Transverse colon (tissue), 4 donors: ENCODE measurements at regions not wholly inside any gene's neighbourhood (a gene's known extent, or its start where the extent isn't known, plus 50 kb on each side); places are given as distances from the start of the nearest gene placed in this dataset.

Experiments
- EP300 ChIP-seq: sonication (generic); formaldehyde crosslinking; IDR thresholded peaks from one replicate; pipeline ENCODE4 v1.6.1; 2017; ENCODE audit warnings: antibody characterized with exemption, low read depth
- POLR2A ChIP-seq: fragments of 450-650 bp; IDR thresholded peaks from one replicate; pipeline ENCODE4 v1.6.1; 2016; ENCODE audit warnings: antibody characterized with exemption, mild to moderate bottlenecking, moderate library complexity
- POLR2AphosphoS5 ChIP-seq, 3 donors: sonication (generic); formaldehyde crosslinking; IDR thresholded peaks; one replicate each; pipeline ENCODE4 v1.6.1; 2016; ENCODE audit warnings: antibody characterized with exemption in 3 of 3
- TF ChIP-seq, protein P1 (sequence below), 5 experiments: fragments of 200-600 bp in 3 of 5; fragments of 450-650 bp in 2 of 5; sonication (generic) in 3 of 5; IDR thresholded peaks; 1 replicate in 2 of 5; 2 replicates in 3 of 5; pipeline ENCODE4 v1.5.1; 2016 to 2017; ENCODE audit warnings: antibody characterized with exemption in 5 of 5, inconsistent platforms in 3 of 5, mild to moderate bottlenecking in 2 of 5, moderate library complexity in 1 of 5

- TF ChIP-seq, protein P1, sequence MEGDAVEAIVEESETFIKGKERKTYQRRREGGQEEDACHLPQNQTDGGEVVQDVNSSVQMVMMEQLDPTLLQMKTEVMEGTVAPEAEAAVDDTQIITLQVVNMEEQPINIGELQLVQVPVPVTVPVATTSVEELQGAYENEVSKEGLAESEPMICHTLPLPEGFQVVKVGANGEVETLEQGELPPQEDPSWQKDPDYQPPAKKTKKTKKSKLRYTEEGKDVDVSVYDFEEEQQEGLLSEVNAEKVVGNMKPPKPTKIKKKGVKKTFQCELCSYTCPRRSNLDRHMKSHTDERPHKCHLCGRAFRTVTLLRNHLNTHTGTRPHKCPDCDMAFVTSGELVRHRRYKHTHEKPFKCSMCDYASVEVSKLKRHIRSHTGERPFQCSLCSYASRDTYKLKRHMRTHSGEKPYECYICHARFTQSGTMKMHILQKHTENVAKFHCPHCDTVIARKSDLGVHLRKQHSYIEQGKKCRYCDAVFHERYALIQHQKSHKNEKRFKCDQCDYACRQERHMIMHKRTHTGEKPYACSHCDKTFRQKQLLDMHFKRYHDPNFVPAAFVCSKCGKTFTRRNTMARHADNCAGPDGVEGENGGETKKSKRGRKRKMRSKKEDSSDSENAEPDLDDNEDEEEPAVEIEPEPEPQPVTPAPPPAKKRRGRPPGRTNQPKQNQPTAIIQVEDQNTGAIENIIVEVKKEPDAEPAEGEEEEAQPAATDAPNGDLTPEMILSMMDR (IDR thresholded peaks at IDR 0.05), result no peak
- TF ChIP-seq POLR2AphosphoS5 (IDR thresholded peaks at IDR 0.05) (no peak), POLR2A (no peak), EP300 (no peak)
Measured at GRCh38 chr3:137854533-137855261, 90.6 kb downstream of the SOX14 start.
